HG03354 (cell line): ENCODE measurements at regions not wholly inside any gene's neighbourhood (a gene's known extent, or its start where the extent isn't known, plus 50 kb on each side); places are given as distances from the start of the nearest gene placed in this dataset.

ENCODE experiments used
- ATAC-seq: cut with Tn5 transposase; IDR thresholded peaks from one replicate; pipeline ENCODE4 v1.9.1; 2021; ENCODE audit warnings: mild to moderate bottlenecking; ENCODE audit not compliant: unreplicated experiment, poor library complexity, severe bottlenecking

GRCh38 chr2:173661586-173661985, 303.6 kb downstream of the SP3 start:
- no peak for ATAC-seq

GRCh38 chr2:173663353-173663752, 301.8 kb downstream of the SP3 start:
- ATAC-seq: no peak

GRCh38 chr2:173663835-173664512, 301.2 kb downstream of the SP3 start:
- ATAC-seq: no peak

- no peak for ATAC-seq
Observed at GRCh38 chr2:173664513-173664910, 300.7 kb downstream of the SP3 start.

- ATAC-seq: no peak
Observed at GRCh38 chr2:173666171-173666888, 298.8 kb downstream of the SP3 start.

- no peak for ATAC-seq
Observed at GRCh38 chr2:173667014-173667413, 298.2 kb downstream of the SP3 start.

GRCh38 chr2:173667415-173667814, 297.8 kb downstream of the SP3 start:
- ATAC-seq: no peak

- no peak for ATAC-seq
Observed at GRCh38 chr2:173669271-173669853, 295.8 kb downstream of the SP3 start.

GRCh38 chr2:173669888-173670287, 295.3 kb downstream of the SP3 start:
- no peak for ATAC-seq

GRCh38 chr2:173672573-173673340, 292.4 kb downstream of the SP3 start:
- no peak for ATAC-seq

GRCh38 chr2:173673640-173674039, 291.5 kb downstream of the SP3 start:
- no peak for ATAC-seq

GRCh38 chr2:173676647-173677046, 288.5 kb downstream of the SP3 start:
- no peak for ATAC-seq

GRCh38 chr2:173678186-173678585, 287.0 kb downstream of the SP3 start:
- no peak for ATAC-seq

- no peak for ATAC-seq
Observed at GRCh38 chr2:173680574-173680973, 284.6 kb downstream of the SP3 start.

GRCh38 chr2:173681881-173682650, 283.1 kb downstream of the SP3 start:
- ATAC-seq: no peak

- ATAC-seq: no peak
Observed at GRCh38 chr2:173684896-173685459, 280.2 kb downstream of the SP3 start.

- ATAC-seq: no peak
Observed at GRCh38 chr2:173690349-173690748, 274.8 kb downstream of the SP3 start.

- no peak for ATAC-seq
Observed at GRCh38 chr2:173692068-173692467, 273.1 kb downstream of the SP3 start.

GRCh38 chr2:173693044-173693589, 272.1 kb downstream of the SP3 start:
- ATAC-seq: no peak
